ENCODE measurements at regions not wholly inside any gene's neighbourhood (a gene's known extent, or its start where the extent isn't known, plus 50 kb on each side); places are given as distances from the start of the nearest gene placed in this dataset.

DNA sequence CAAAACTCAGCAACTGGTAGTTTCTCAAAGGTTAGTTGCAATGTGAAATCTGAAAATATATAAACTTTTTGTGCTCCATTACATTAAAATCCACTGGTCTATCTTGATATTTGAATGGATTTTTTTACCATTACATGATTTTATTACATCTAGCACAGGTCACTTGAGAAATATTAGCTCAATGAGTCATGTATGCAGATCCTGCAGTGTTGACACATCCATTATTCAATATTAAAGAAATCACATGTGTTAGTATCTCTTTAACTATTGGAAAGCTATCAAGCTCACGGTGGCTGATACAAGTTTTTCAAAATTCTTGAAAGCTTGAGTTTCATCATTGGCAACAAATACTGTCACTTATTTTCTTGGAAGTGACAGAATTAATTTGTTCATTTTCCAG, 373.9 kb upstream of the TSHZ3 start:
- Histone ChIP-seq H3K9ac (ENCODE audit: low read depth in 1 of 2, low read length in 2 of 2) (no peak overlapping the region), H3K27ac (ENCODE audit: low read depth in 1 of 2, low read length in 2 of 2) (no peak overlapping the region), H3K36me3 (ENCODE audit: control insufficient read depth in 4 of 4, insufficient read depth in 3 of 4, low read depth in 1 of 4, low read length in 3 of 4) (no peaks in the 10 kb centered on the region), H3K4me1 (ENCODE audit: control insufficient read depth in 4 of 4, insufficient read depth in 4 of 4, low read length in 3 of 4) (no peaks in the 10 kb centered on the region), H3K27me3 (ENCODE audit: control insufficient read depth in 4 of 4, insufficient read depth in 4 of 4, low read length in 3 of 4) (peaks cover 0 to 3% (median 0%) of the 10 kb centered on the region in 4 donors), H3K4me3 (ENCODE audit: low read depth in 1 of 3, low read length in 3 of 3) (no peak overlapping the region), H3K9me3 (ENCODE audit: control insufficient read depth in 4 of 4, low read length in 3 of 4) (no peaks in the 10 kb centered on the region)
- DNase-seq (ENCODE audit: low spot score): no peak
- TF ChIP-seq, protein P1, sequence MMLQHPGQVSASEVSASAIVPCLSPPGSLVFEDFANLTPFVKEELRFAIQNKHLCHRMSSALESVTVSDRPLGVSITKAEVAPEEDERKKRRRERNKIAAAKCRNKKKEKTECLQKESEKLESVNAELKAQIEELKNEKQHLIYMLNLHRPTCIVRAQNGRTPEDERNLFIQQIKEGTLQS (IDR thresholded peaks at IDR 0.05): no peak
- TF ChIP-seq EGR1 (IDR thresholded peaks at IDR 0.05; ENCODE audit: low read depth in 2 of 2) (no peak), NR2F2 (IDR thresholded peaks at IDR 0.05) (no peak), RXRA (IDR thresholded peaks at IDR 0.05) (no peak)
- 76% methylated on average over 1 of the region's 1 CpG for WGBS

DNA sequence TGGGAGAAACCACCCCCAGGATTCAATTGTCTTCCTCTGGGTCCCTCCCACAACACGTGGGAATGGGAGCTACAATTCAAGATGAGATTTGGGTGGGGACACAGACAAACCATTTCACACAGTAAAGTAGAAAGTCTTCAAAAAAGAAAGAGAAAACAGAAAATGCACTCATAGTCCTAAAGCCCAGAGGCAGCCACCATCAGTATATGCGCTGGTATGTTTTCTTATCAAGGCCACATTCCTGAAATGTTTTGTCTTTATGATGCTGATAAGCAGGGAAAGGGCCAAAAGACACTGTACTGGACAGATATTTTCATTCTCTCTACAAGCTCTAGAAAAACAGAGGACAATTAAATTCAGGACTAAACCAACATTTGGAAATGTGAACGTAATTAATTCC, 375.8 kb upstream of the TSHZ3 start:
- no peak for DNase-seq (ENCODE audit: low spot score)
- Histone ChIP-seq H3K27ac (ENCODE audit: low read depth in 1 of 2, low read length in 2 of 2) (no peak overlapping the region), H3K4me3 (ENCODE audit: low read depth in 1 of 3, low read length in 3 of 3) (no peak overlapping the region), H3K4me1 (ENCODE audit: control insufficient read depth in 4 of 4, insufficient read depth in 4 of 4, low read length in 3 of 4) (no peaks in the 10 kb centered on the region), H3K9me3 (ENCODE audit: control insufficient read depth in 4 of 4, low read length in 3 of 4) (no peaks in the 10 kb centered on the region), H3K36me3 (ENCODE audit: control insufficient read depth in 4 of 4, insufficient read depth in 3 of 4, low read depth in 1 of 4, low read length in 3 of 4) (no peaks in the 10 kb centered on the region), H3K27me3 (ENCODE audit: control insufficient read depth in 4 of 4, insufficient read depth in 4 of 4, low read length in 3 of 4) (peaks cover 0 to 3% (median 0%) of the 10 kb centered on the region in 4 donors), H3K9ac (ENCODE audit: low read depth in 1 of 2, low read length in 2 of 2) (no peak overlapping the region)
- 48% methylated on average over 3 of the region's 3 CpGs for WGBS
- TF ChIP-seq GABPA (IDR thresholded peaks at IDR 0.05 in 1 of 2, conservative IDR thresholded peaks at IDR 0.05 in 1 of 2): no peak
- TF ChIP-seq HNF4G (IDR thresholded peaks at IDR 0.05): no peak
- TF ChIP-seq, protein P2, sequence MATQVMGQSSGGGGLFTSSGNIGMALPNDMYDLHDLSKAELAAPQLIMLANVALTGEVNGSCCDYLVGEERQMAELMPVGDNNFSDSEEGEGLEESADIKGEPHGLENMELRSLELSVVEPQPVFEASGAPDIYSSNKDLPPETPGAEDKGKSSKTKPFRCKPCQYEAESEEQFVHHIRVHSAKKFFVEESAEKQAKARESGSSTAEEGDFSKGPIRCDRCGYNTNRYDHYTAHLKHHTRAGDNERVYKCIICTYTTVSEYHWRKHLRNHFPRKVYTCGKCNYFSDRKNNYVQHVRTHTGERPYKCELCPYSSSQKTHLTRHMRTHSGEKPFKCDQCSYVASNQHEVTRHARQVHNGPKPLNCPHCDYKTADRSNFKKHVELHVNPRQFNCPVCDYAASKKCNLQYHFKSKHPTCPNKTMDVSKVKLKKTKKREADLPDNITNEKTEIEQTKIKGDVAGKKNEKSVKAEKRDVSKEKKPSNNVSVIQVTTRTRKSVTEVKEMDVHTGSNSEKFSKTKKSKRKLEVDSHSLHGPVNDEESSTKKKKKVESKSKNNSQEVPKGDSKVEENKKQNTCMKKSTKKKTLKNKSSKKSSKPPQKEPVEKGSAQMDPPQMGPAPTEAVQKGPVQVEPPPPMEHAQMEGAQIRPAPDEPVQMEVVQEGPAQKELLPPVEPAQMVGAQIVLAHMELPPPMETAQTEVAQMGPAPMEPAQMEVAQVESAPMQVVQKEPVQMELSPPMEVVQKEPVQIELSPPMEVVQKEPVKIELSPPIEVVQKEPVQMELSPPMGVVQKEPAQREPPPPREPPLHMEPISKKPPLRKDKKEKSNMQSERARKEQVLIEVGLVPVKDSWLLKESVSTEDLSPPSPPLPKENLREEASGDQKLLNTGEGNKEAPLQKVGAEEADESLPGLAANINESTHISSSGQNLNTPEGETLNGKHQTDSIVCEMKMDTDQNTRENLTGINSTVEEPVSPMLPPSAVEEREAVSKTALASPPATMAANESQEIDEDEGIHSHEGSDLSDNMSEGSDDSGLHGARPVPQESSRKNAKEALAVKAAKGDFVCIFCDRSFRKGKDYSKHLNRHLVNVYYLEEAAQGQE (IDR thresholded peaks at IDR 0.05): no peak
- TF ChIP-seq, protein P3, sequence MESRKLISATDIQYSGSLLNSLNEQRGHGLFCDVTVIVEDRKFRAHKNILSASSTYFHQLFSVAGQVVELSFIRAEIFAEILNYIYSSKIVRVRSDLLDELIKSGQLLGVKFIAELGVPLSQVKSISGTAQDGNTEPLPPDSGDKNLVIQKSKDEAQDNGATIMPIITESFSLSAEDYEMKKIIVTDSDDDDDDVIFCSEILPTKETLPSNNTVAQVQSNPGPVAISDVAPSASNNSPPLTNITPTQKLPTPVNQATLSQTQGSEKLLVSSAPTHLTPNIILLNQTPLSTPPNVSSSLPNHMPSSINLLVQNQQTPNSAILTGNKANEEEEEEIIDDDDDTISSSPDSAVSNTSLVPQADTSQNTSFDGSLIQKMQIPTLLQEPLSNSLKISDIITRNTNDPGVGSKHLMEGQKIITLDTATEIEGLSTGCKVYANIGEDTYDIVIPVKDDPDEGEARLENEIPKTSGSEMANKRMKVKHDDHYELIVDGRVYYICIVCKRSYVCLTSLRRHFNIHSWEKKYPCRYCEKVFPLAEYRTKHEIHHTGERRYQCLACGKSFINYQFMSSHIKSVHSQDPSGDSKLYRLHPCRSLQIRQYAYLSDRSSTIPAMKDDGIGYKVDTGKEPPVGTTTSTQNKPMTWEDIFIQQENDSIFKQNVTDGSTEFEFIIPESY (IDR thresholded peaks at IDR 0.05): no peak
- TF ChIP-seq, protein P4, sequence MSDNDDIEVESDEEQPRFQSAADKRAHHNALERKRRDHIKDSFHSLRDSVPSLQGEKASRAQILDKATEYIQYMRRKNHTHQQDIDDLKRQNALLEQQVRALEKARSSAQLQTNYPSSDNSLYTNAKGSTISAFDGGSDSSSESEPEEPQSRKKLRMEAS (IDR thresholded peaks at IDR 0.05): no peak
- no peak for TF ChIP-seq RXRA (IDR thresholded peaks at IDR 0.05)
- TF ChIP-seq SP1 (IDR thresholded peaks at IDR 0.05): no peak
- no peak for TF ChIP-seq YY1 (IDR thresholded peaks at IDR 0.05)
- no peak for TF ChIP-seq JUND (IDR thresholded peaks at IDR 0.05)
- TF ChIP-seq, protein P1 (IDR thresholded peaks at IDR 0.05): no peak
- no peak for TF ChIP-seq EGR1 (IDR thresholded peaks at IDR 0.05; ENCODE audit: low read depth in 2 of 2)
- TF ChIP-seq TAF1 (conservative IDR thresholded peaks at IDR 0.05): no peak
- no peak for TF ChIP-seq HNF4A (conservative IDR thresholded peaks at IDR 0.05)
- TF ChIP-seq RAD21 (IDR thresholded peaks at IDR 0.05): no peak
